Peyer's patch (tissue), 4 donors: ENCODE measurements at regions not wholly inside any gene's neighbourhood (a gene's known extent, or its start where the extent isn't known, plus 50 kb on each side); places are given as distances from the start of the nearest gene placed in this dataset.

Experiments
- CTCF ChIP-seq, 6 experiments: fragments of 450-650 bp in 4 of 6; fragments of 200-600 bp in 2 of 6; sonication (generic) in 1 of 6; IDR thresholded peaks; one replicate each; pipeline ENCODE4 v1.5.1; 2017 to 2019; ENCODE audit warnings: antibody characterized with exemption in 6 of 6, mild to moderate bottlenecking in 3 of 6, moderate library complexity in 1 of 6
- POLR2A ChIP-seq, 2 donors: fragments of 450-650 bp; IDR thresholded peaks; one replicate each; pipeline ENCODE4 v1.5.1; 2017; ENCODE audit warnings: antibody characterized with exemption in 2 of 2, mild to moderate bottlenecking in 2 of 2, moderate library complexity in 2 of 2

- TF ChIP-seq CTCF (IDR thresholded peaks at IDR 0.05) = no peak
- no peak for TF ChIP-seq POLR2A (IDR thresholded peaks at IDR 0.05)
Measured at GRCh38 chr5:82561797-82562196, 283.6 kb upstream of the RPS23 start.
